HL-60 (cell line): ENCODE measurements at regions not wholly inside any gene's neighbourhood (a gene's known extent, or its start where the extent isn't known, plus 50 kb on each side); places are given as distances from the start of the nearest gene placed in this dataset.

Source experiments
- DNase-seq, 2 experiments: peaks; one replicate each; pipeline ENCODE4 v3.0.0-alpha.2; 2010 to 2020; ENCODE audit warnings: low read depth in 1 of 2, low spot score in 1 of 2
- H3K27ac ChIP-seq: fragments of 250-450 bp; sonication (Bioruptor Pico); replicated peaks from 2 replicates; pipeline ENCODE4 v1.5.1; 2020; ENCODE audit warnings: mild to moderate bottlenecking, moderate library complexity
- H3K27me3 ChIP-seq: fragments of 250-450 bp; sonication (Bioruptor Pico); 2 replicates; pipeline ENCODE4 v1.5.1; 2021; ENCODE audit warnings: mild to moderate bottlenecking, moderate library complexity; ENCODE audit not compliant: insufficient read depth, poor library complexity, severe bottlenecking
- H3K4me3 ChIP-seq: replicated peaks from 2 replicates; pipeline ENCODE4 v1.5.1; 2011; ENCODE audit warnings: mild to moderate bottlenecking, control low read depth, low read length; ENCODE audit not compliant: insufficient read depth
- CTCF ChIP-seq: IDR thresholded peaks from one replicate; pipeline ENCODE4 v1.5.1; 2011; ENCODE audit warnings: low read length, control low read depth, inconsistent platforms; ENCODE audit not compliant: insufficient read depth
- GABPA ChIP-seq: IDR thresholded peaks from 2 replicates; pipeline ENCODE4 v1.6.1; 2012; ENCODE audit warnings: low read depth
- POLR2AphosphoS5 ChIP-seq: IDR thresholded peaks from 2 replicates; pipeline ENCODE4 v1.6.1; 2012; ENCODE audit warnings: low read depth
- REST ChIP-seq: IDR thresholded peaks from 2 replicates; pipeline ENCODE4 v1.6.1; 2012; ENCODE audit warnings: low read depth; ENCODE audit not compliant: insufficient replicate concordance
- SPI1 ChIP-seq: IDR thresholded peaks from 2 replicates; pipeline ENCODE4 v1.6.1; 2012; ENCODE audit warnings: low read depth, mild to moderate bottlenecking, borderline replicate concordance

- no peak for DNase-seq
- no peak for TF ChIP-seq SPI1
- no peak for TF ChIP-seq REST
- no peak for TF ChIP-seq GABPA
- Histone ChIP-seq H3K27me3 (no peaks in the 10 kb centered on the region), H3K27ac (no peak overlapping the region), H3K4me3 (no peak overlapping the region)
Observed at GRCh38 chr13:74927823-74928222, 554.1 kb downstream of the TBC1D4 start.

- TF ChIP-seq CTCF = no peak
- TF ChIP-seq GABPA = no peak
- TF ChIP-seq POLR2AphosphoS5 = no peak
- TF ChIP-seq REST = no peak
- TF ChIP-seq SPI1 = no peak
- no peak for DNase-seq
- H3K27ac ChIP-seq = no peak overlapping the region
- H3K27me3 ChIP-seq = no peaks in the 10 kb centered on the region
- no peak overlapping the region for H3K4me3 ChIP-seq
Observed at GRCh38 chr13:74922963-74923362, 559.0 kb downstream of the TBC1D4 start.

GRCh38 chr13:74921326-74921725 lies 560.6 kb downstream of the TBC1D4 start:
- TF ChIP-seq POLR2AphosphoS5 (no peak), SPI1 (no peak), CTCF (no peak), GABPA (no peak), REST (no peak)
- H3K27me3 ChIP-seq = no peaks in the 10 kb centered on the region
- no peak for DNase-seq
- H3K27ac ChIP-seq = no peak overlapping the region
- H3K4me3 ChIP-seq = no peak overlapping the region

GRCh38 chr13:74920920-74921319 lies 561.0 kb downstream of the TBC1D4 start:
- Histone ChIP-seq H3K27ac (no peak overlapping the region), H3K4me3 (no peak overlapping the region), H3K27me3 (no peaks in the 10 kb centered on the region)
- no peak for DNase-seq
- TF ChIP-seq GABPA (no peak), POLR2AphosphoS5 (no peak), REST (no peak), CTCF (no peak), SPI1 (no peak)
